ENCODE measurements at regions not wholly inside any gene's neighbourhood (a gene's known extent, or its start where the extent isn't known, plus 50 kb on each side); places are given as distances from the start of the nearest gene placed in this dataset.
"Not testable (repeated sequence)": the region's sequence is repeated elsewhere in the genome, so short reads cannot be mapped to it uniquely, and the experiment has no call there.

- no peak for DNase-seq
These were observed 1147.6 kb downstream of the AACS start for GRCh38 chr12:126212824-126213223.

- DNase-seq: no peak
These were observed 1153.5 kb downstream of the AACS start for GRCh38 chr12:126218697-126219096.

- peak; percentile 19 to 70 for DNase-seq
These were observed 1153.9 kb downstream of the AACS start for GRCh38 chr12:126219139-126219538.

- DNase-seq: peak in 1 of 2 experiments; percentile 37
These were observed 1154.5 kb downstream of the AACS start for GRCh38 chr12:126219654-126220279.

- no peak for DNase-seq
These were observed 1158.8 kb downstream of the AACS start for GRCh38 chr12:126224032-126224431.

- DNase-seq: no peak
These were observed 1163.7 kb downstream of the AACS start for GRCh38 chr12:126228936-126229335.

- DNase-seq: no peak
These were observed 1167.5 kb downstream of the AACS start for GRCh38 chr12:126232711-126233110.

- no peak for DNase-seq
These were observed 1168.4 kb downstream of the AACS start for GRCh38 chr12:126233625-126234024.

GRCh38 chr12:126243814-126244440 lies 1178.7 kb downstream of the AACS start:
- DNase-seq: peak in 1 of 2 experiments; percentile 2

GRCh38 chr12:126247936-126248335 lies 1182.7 kb downstream of the AACS start:
- no peak for DNase-seq

GRCh38 chr12:126248871-126249403 lies 1183.7 kb downstream of the AACS start:
- no peak for DNase-seq

- DNase-seq: no peak
These were observed 1193.0 kb downstream of the AACS start for GRCh38 chr12:126258190-126258589.

GRCh38 chr12:126262829-126263228 lies 1197.6 kb downstream of the AACS start:
- DNase-seq: no peak

GRCh38 chr12:126268222-126268621 lies 1203.0 kb downstream of the AACS start:
- no peak for DNase-seq

- DNase-seq: no peak
These were observed 1205.9 kb downstream of the AACS start for GRCh38 chr12:126271159-126271558.

GRCh38 chr12:126282691-126283090 lies 1217.5 kb downstream of the AACS start:
- no peak for DNase-seq

GRCh38 chr12:126286203-126286602 lies 1221.0 kb downstream of the AACS start:
- DNase-seq: no peak

- DNase-seq: no peak
These were observed 1225.2 kb downstream of the AACS start for GRCh38 chr12:126290456-126290855.

GRCh38 chr12:126291987-126292386 lies 1226.8 kb downstream of the AACS start:
- not testable (repeated sequence) for DNase-seq

GRCh38 chr12:126295652-126296051 lies 1230.4 kb downstream of the AACS start:
- no peak for DNase-seq

GRCh38 chr12:126309278-126309677 lies 1244.0 kb downstream of the AACS start:
- DNase-seq: no peak

- no peak for DNase-seq
These were observed 1247.2 kb downstream of the AACS start for GRCh38 chr12:126312457-126312856.

- no peak for DNase-seq
These were observed 1251.2 kb downstream of the AACS start for GRCh38 chr12:126316411-126316810.
